VCaP (cell line): ENCODE measurements at regions not wholly inside any gene's neighbourhood (a gene's known extent, or its start where the extent isn't known, plus 50 kb on each side); places are given as distances from the start of the nearest gene placed in this dataset.
"Not testable (repeated sequence)": the region's sequence is repeated elsewhere in the genome, so short reads cannot be mapped to it uniquely, and the experiment has no call there.

ENCODE experiments used
- H3K27ac ChIP-seq: fragments of 450-650 bp; 2 replicates; pipeline ENCODE4 v1.5.1; 2017
- TF ChIP-seq, protein P1 (sequence below): fragments of 450-650 bp; conservative IDR thresholded peaks from 2 replicates; pipeline ENCODE4 v1.5.1; 2017; ENCODE audit warnings: mild to moderate bottlenecking, moderate library complexity

DNA sequence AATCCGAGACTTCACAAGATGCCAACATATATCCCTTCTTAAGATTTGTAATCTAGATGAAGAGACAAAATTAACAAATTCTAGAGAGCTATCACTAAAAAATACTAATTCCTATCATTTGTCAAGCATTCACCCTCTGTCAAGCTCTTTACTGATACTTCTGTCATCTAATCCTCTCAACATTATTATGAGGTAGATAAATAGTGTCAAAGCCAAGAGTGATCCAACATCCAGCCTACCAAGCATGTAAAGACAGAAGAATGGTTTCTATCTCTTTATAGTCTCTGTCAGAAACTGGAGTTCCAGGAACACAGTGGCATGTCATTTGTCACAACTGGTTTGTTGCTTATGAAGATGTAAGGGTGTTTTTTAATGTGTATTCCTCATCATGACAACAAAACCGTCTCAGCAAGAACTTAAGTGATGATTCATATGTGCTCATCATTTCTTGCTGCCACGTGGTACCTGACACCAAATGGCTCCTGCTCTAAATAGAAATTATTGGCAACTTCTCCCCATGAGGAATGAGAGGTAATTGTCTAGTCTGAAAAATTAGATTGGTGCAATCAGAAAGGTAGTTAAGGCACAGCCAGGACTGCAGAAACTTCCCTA lies 196.8 kb downstream of the TOX3 start:
- TF ChIP-seq, protein P1, sequence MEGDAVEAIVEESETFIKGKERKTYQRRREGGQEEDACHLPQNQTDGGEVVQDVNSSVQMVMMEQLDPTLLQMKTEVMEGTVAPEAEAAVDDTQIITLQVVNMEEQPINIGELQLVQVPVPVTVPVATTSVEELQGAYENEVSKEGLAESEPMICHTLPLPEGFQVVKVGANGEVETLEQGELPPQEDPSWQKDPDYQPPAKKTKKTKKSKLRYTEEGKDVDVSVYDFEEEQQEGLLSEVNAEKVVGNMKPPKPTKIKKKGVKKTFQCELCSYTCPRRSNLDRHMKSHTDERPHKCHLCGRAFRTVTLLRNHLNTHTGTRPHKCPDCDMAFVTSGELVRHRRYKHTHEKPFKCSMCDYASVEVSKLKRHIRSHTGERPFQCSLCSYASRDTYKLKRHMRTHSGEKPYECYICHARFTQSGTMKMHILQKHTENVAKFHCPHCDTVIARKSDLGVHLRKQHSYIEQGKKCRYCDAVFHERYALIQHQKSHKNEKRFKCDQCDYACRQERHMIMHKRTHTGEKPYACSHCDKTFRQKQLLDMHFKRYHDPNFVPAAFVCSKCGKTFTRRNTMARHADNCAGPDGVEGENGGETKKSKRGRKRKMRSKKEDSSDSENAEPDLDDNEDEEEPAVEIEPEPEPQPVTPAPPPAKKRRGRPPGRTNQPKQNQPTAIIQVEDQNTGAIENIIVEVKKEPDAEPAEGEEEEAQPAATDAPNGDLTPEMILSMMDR: no peak
- no peak overlapping the region for H3K27ac ChIP-seq

DNA sequence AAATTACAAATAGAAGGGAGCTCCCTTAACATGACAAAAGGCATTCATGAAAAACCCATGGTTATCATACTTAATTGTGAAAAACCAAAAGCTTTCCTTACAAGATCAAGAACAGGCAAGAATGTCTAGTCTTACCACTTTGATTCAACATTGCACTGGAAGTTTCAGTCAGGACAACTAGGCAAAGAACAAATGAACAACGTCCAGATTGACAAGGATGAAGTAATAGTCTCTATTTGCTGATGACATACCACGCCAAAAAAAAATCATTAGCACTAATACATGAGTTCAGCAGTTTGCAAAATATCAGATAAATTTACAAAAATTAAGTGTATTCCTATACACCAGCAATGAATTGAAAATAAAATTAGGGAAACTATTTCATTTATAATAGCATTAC lies 200.2 kb downstream of the TOX3 start:
- H3K27ac ChIP-seq: no peak overlapping the region
- TF ChIP-seq, protein P1: no peak

DNA sequence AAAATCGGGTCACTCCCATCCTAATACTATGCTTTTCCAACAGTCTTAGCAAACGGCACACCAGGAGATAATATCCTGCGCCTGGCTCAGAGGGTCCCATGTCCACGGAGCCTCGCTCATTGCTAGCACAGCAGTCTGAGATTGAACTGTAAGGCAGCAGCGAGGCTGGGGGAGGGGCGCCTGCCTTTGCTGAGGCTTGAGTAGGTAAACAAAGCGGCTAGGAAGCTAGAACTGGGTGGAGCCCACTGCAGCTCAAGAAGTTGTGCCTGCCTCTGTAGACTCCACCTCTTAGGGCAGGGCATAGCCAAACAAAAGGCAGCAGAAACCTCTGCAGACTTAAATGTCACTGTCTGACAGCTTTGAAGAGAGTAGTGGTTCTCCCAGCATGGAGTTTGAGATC lies 213.3 kb downstream of the TOX3 start:
- H3K27ac ChIP-seq: not testable (repeated sequence)

DNA sequence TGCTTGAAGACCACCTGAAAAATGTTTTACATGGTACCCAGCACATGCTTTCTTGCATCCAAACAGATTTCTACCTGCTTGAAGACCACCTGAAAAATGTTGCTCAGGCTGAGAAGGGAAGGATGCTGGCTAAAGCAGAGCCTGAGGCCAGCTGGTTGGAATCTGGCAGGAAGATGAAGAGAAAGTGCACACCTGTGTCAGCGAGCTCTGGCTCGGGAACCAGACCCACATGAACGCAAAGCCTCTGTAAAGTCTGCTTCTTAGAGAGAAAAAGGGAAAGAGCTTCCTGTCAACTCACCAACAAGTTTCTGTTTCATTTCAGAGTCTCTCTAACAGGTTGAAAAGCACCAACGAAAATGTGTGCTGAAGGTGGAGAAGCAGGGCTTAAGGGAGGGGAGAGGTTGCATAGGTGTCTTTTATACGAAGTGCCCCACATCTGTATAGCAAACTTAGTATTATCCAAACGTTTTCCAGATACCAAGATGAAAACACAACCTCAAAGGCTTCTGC lies 226.0 kb downstream of the TOX3 start:
- TF ChIP-seq, protein P1: no peak
- no peak overlapping the region for H3K27ac ChIP-seq

DNA sequence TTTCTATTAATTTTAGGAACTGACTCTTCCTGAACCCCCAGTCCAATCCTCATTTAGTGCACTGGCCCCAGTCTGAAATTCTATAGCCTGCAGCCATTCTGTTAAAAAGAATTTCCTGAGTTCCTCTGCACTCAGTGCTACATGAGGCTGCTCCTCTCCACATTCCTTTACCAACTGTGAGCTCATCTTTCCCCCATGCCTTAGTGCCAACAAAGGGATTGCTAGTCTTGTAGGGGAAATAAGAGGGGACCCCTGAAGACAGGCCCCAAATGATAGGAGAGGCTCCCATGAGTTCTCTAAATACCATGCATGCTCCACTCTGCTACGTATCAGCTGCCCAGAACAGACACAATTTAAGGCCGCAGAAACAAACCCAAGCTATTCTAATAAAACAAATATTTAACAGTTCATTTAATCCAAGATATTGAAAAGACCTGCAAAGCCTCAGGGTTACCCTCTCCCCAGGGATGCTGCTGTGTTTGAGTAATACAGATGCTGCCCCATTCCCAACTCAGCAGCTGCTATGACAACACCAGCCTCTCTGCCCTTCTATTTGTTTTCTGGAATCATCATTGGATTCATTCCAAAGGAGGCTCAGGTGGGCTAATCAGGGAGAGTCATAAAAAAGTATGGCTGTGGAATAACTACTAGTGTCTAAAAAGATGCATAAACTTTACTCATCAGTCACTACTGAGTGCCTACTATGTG lies 228.5 kb downstream of the TOX3 start:
- no peak overlapping the region for H3K27ac ChIP-seq
- TF ChIP-seq, protein P1: no peak

DNA sequence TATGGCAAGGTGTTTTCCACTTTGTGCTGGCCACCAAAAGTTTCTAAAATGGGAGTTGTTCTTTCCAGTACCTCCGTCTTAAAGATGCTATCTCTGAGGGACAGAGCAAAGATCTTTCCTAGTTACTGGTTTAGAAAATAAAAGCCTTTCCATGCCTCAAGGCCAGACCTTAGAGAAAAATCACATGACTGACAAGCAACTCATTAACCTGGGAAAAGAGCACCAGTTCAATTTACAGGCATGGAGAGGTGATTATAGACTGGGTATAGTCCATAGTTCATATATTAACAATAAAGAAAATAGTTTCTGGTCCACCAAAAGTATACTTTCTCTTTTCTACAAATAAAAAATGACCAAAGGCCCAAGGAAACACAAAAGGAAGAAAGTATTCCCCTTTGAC lies 230.7 kb downstream of the TOX3 start:
- TF ChIP-seq, protein P1: no peak
- H3K27ac ChIP-seq: no peak overlapping the region

DNA sequence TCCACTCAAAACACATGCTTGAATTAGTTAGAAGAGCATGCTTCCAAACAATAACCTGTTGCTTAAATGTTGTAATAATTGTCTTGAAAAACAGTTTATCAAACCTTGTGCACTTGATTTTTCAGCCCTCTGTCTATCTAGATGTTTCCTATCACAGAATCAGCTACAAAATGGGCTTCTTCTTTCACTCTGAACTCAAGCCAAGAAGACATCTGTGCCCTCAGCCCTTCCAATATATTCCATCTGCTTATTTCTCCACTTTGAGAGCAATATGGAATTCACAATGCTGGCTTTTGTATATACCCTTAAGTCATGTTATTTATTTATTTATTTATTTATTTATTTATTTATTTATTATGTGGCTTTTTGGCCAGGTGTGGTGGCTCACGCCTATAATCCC lies 234.2 kb downstream of the TOX3 start:
- no peak overlapping the region for H3K27ac ChIP-seq
- TF ChIP-seq, protein P1: no peak
